Breast epithelium (tissue), 4 donors: ENCODE measurements at regions not wholly inside any gene's neighbourhood (a gene's known extent, or its start where the extent isn't known, plus 50 kb on each side); places are given as distances from the start of the nearest gene placed in this dataset.

Source experiments
- DNase-seq, 2 donors: peaks; one replicate each; pipeline ENCODE4 v3.0.0-alpha.2; 2019; ENCODE audit warnings: low spot score in 2 of 2
- H3K27ac ChIP-seq, 2 donors: fragments of 200-600 bp; sonication (generic) in 1 of 2; one replicate each; pipeline ENCODE4 v1.5.1; 2016 to 2019; ENCODE audit warnings: mild to moderate bottlenecking in 1 of 2
- H3K27me3 ChIP-seq, 2 donors: fragments of 200-600 bp; sonication (generic) in 1 of 2; one replicate each; pipeline versions ENCODE4 v1.5.1 to v1.6.0; 2017 to 2019; ENCODE audit warnings: control low read depth in 1 of 2, mild to moderate bottlenecking in 1 of 2
- H3K36me3 ChIP-seq: fragments of 200-600 bp; one replicate; pipeline ENCODE4 v1.5.1; 2019
- H3K4me1 ChIP-seq, 2 donors: fragments of 200-600 bp; sonication (generic); one replicate each; pipeline ENCODE4 v1.5.1; 2016 to 2019; ENCODE audit warnings: control low read depth in 1 of 2
- H3K4me3 ChIP-seq, 3 donors: fragments of 200-600 bp; sonication (generic); 1 replicate in 2 of 3; 2 replicates in 1 of 3; pipeline ENCODE4 v1.5.1; 2016 to 2019; ENCODE audit warnings: mild to moderate bottlenecking in 3 of 3, moderate library complexity in 2 of 3
- H3K9me3 ChIP-seq, 2 donors: fragments of 200-600 bp; sonication (generic) in 1 of 2; one replicate each; pipeline ENCODE4 v1.5.1; 2016 to 2019; ENCODE audit warnings: control low read depth in 1 of 2
- CTCF ChIP-seq, 3 donors: fragments of 450-650 bp; IDR thresholded peaks; one replicate each; pipeline ENCODE4 v1.5.1; 2016 to 2017; ENCODE audit warnings: antibody characterized with exemption in 3 of 3, mild to moderate bottlenecking in 3 of 3, moderate library complexity in 3 of 3
- POLR2A ChIP-seq: fragments of 450-650 bp; IDR thresholded peaks from one replicate; pipeline ENCODE4 v1.6.1; 2016; ENCODE audit warnings: antibody characterized with exemption, mild to moderate bottlenecking, moderate library complexity
- POLR2AphosphoS5 ChIP-seq, 3 donors: sonication (generic); formaldehyde crosslinking; IDR thresholded peaks; one replicate each; pipeline ENCODE4 v1.6.1; 2017; ENCODE audit warnings: antibody characterized with exemption in 3 of 3
- intact Hi-C: fragments of 100-400 bp; cut with DNase I; formaldehyde crosslinking; loops from one replicate; pipeline ENCODE4 v1.15.1; 2023; ENCODE audit warnings: low total_unique reads

GRCh38 chr2:16142383-16143361 lies 202.3 kb downstream of the MYCN start:
- Histone ChIP-seq H3K4me1 (no peaks in the 10 kb centered on the region), H3K27ac (no peak overlapping the region), H3K36me3 (no peaks in the 10 kb centered on the region), H3K27me3 (no peaks in the 10 kb centered on the region), H3K4me3 (no peak overlapping the region), H3K9me3 (no peaks in the 10 kb centered on the region)
- no peak for TF ChIP-seq CTCF (IDR thresholded peaks at IDR 0.05)
- no peak for TF ChIP-seq POLR2AphosphoS5 (IDR thresholded peaks at IDR 0.05)
- no peak for TF ChIP-seq POLR2A
- intact Hi-C loops: no loop called here
- no peak for DNase-seq

GRCh38 chr2:16141641-16141921 lies 201.2 kb downstream of the MYCN start:
- intact Hi-C loops: no loop called here
- DNase-seq: no peak
- H3K36me3 ChIP-seq: no peaks in the 10 kb centered on the region
- H3K27ac ChIP-seq: no peak overlapping the region
- no peaks in the 10 kb centered on the region for H3K27me3 ChIP-seq
- no peak for TF ChIP-seq POLR2AphosphoS5 (IDR thresholded peaks at IDR 0.05)
- no peak for TF ChIP-seq POLR2A
- H3K4me3 ChIP-seq: no peak overlapping the region
- H3K9me3 ChIP-seq: no peaks in the 10 kb centered on the region
- no peaks in the 10 kb centered on the region for H3K4me1 ChIP-seq

GRCh38 chr2:16140771-16141640 lies 200.7 kb downstream of the MYCN start:
- H3K4me3 ChIP-seq: no peak overlapping the region
- no peaks in the 10 kb centered on the region for H3K9me3 ChIP-seq
- H3K27me3 ChIP-seq: no peaks in the 10 kb centered on the region
- intact Hi-C loops: no loop called here
- H3K4me1 ChIP-seq: no peaks in the 10 kb centered on the region
- no peak for DNase-seq
- no peaks in the 10 kb centered on the region for H3K36me3 ChIP-seq
- H3K27ac ChIP-seq: no peak overlapping the region
- TF ChIP-seq POLR2AphosphoS5 (IDR thresholded peaks at IDR 0.05) (no peak), CTCF (IDR thresholded peaks at IDR 0.05) (no peak), POLR2A (no peak)

DNA sequence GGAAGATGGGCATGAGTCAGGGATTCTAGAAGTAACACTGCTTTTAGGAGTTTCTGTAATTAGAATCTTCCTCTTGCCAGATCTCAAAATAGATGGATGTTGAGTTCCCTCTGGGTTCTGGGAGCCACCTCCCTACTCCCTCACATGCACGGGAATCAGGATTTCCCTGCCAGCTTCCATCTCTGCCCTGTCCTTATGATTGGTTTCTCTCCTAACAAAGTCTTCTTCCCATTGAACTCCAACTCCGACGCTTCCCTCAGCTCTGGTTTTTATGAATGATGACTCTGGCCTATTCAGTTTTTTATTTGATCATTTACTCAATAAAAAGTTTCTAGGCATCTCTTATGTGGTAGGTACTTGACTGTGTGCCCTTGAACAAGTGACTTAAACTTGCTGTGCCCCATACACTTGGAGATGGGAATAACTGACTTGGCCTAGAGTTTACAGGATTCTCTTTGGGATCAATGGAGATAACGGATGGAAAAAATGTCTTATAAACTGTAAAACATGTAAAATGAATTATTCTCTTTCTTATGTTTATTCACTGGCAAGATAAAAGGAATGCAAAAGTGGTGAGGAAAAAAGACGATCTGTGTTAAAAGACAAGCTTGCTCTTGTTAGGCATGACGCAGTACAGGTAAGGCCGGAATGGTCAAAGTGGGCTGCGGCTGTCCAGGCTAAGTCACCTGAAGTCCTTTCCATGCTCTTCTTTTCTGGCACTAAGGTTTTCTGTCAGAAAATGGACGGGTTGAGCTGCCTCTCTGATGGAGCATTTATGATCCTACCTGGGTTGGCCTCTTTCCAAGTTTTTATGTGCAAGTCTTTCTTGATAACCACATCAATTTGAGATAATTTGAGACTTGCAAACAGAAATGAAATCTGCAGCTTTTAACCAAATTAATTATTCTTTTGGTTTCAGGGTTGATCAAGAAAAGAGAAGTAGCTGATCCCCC lies 199.6 kb downstream of the MYCN start:
- DNase-seq: no peak
- Histone ChIP-seq H3K27me3 (no peaks in the 10 kb centered on the region), H3K4me3 (no peak overlapping the region), H3K36me3 (no peaks in the 10 kb centered on the region), H3K4me1 (no peaks in the 10 kb centered on the region), H3K9me3 (no peaks in the 10 kb centered on the region), H3K27ac (no peak overlapping the region)
- TF ChIP-seq POLR2AphosphoS5 (IDR thresholded peaks at IDR 0.05) (no peak), CTCF (IDR thresholded peaks at IDR 0.05) (no peak), POLR2A (no peak)
- intact Hi-C loops: no loop called here
